ENCODE measurements at regions not wholly inside any gene's neighbourhood (a gene's known extent, or its start where the extent isn't known, plus 50 kb on each side); places are given as distances from the start of the nearest gene placed in this dataset.
A peak's percentile ranks its signal among the peaks of the same experiment; 100 is the strongest.

DNA sequence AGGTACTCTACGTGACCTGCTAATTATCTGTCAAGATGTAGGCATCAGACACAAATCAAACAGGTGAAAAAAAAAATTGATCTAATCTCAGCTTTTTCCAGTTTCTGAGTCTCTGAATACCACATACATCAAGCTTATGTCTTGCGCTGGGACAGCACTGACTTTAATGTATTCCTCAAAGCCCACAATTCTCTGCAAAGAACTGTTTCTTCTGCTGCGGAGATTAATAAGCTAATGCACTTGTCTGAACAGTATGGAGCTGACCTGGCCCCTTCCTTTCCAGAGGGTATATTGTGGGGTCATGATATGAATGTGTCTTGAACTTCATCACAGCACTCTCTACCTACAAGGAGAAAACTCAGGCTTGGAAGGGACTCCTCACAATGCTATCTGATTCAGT lies 87.8 kb downstream of the FOXB1 start:
- intact Hi-C loops (cut with DNase I), result no loop called here
- no peak for DNase-seq

DNA sequence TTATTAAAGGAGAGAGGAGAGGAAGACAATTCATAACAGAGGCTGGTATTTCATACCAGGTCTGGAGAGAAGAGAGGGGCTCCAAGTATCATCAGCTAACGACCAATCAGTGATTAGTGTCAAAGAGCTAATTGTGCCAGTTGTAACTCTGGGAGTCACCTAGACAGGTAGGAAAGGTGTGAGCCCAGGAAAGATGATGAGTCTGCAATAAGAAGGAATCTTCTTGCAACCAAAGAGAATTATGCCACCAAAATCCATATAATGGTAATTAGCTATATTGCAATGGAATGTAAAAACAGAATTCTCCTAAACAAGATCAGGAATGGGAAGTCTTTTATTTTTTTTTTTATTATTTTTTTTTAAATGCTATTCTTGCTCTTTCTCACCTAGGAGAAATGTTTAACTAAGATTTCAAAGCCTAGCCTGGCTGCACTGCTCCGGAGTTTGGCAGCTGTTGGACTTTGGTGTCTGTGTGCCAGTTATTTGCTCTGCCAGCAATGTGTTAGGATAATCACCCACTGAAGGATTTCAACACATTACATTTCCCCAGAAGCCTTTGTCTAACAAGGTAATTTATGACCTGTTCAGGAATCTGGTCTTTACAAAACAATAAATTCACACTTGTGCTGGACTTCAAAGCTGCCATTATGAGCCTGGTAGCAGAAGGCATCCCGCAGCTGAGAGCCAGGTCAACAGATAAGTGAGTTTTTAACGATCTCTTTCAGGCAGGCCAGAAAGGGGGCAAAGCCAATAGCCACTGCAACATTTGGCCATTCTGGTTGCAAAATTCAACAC lies 89.4 kb downstream of the FOXB1 start:
- DNase-seq, result peak in 6 of 42 donors; percentile 4 to 45 (median 8)
- intact Hi-C loops (cut with DNase I), result no loop called here

DNA sequence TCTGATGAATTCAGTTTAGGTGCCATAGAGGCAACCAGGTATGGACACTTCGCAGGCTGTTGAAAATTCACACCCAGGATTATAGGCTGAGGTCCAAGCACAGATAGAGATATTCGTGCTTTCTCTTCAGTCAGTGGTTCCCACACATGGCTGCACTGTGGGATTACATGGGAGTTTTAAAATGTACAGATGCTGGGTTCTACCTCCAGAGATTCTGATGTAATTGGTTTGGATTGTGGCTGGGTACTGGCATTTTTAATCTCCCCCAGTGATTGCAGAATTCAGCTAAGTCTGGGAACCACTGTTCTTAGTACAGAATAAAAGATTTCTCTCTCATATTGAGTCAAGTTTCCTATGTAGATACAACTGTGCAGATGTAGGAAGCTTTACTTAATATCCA lies 91.6 kb downstream of the FOXB1 start:
- DNase-seq, result no peak

DNA sequence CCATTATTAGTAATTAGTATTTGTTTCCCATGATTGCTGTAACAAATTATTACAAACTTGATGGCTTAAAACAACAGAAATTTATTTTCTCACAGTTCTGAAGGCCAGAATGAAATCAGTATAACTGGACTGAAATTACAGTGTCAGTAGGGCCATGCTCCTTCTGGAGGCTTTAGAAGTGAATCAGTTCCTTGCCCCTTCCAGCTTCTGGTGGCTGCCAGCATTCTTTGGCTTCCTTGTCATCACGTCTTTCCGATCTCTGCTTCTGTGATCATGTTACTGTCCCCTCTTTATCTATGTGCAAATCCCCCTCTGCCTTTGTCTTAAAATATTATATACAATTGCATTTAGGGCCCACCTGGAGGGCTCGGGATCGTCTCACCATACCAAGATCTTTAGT lies 92.0 kb downstream of the FOXB1 start:
- intact Hi-C loops (cut with DNase I), result no loop called here

More for the DNA sequence above, 91.6 kb downstream of the FOXB1 start:
- intact Hi-C loops (cut with DNase I), result no loop called here

DNA sequence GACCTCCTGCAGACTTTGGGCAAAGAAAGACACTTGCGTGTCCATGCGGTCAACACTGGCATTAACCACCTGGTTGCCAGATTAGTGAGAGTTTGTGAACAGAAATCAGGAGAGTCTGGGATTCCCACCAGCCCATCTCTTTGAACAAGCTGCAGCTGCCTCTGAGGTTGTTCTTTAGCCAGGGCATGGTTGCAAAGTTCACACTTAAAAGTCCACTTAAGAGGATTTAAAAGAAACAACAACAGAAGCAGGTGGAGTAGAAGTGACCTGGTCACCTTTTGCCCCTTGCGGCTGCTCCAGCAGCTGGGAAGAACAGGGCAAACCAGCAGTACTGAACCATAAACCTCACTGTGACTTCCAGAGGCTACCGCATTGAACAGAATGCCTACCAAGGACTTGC lies 97.3 kb downstream of the FOXB1 start:
- DNase-seq, result no peak
- intact Hi-C loops (cut with DNase I), result no loop called here

More for the DNA sequence above, 92.0 kb downstream of the FOXB1 start:
- DNase-seq, result no peak

DNA sequence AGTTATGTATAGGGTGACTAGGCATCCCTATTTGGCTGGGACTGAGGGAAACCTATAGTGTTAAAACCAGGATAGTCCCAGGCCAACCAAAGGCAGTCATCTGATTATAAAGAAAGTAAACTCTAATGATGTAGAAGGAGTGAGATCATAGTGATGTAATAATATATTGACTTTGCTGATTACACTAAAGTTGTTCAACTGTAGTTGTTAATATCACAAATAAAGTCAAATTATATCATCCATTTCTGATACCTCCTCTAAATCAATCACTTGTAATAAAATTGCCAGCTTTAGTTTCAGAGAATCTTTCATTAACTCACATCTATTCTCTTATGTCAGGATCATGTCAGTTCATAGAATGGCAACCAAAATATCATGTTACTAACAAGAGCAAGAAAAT lies 98.6 kb downstream of the FOXB1 start:
- DNase-seq, result no peak
- intact Hi-C loops (cut with DNase I), result no loop called here

DNA sequence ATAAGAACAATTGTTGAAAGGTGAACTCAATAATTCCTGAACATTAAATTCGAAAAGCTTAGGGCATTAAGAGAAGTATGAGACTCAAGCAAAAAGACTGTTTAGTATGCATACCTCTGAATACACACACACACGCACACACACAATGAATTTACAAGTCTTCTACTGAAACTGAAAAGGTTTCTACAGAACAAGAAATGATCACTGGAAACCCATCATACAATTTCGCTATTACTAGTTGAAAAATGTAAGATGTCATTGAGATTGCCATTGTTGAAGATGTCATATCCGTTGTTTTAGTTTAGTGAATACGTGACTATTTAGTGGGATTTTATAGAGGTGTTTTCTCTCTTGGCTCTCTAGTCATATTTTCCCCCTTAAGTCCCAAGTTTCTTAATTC lies 106.8 kb downstream of the FOXB1 start:
- intact Hi-C loops (cut with DNase I), result no loop called here

DNA sequence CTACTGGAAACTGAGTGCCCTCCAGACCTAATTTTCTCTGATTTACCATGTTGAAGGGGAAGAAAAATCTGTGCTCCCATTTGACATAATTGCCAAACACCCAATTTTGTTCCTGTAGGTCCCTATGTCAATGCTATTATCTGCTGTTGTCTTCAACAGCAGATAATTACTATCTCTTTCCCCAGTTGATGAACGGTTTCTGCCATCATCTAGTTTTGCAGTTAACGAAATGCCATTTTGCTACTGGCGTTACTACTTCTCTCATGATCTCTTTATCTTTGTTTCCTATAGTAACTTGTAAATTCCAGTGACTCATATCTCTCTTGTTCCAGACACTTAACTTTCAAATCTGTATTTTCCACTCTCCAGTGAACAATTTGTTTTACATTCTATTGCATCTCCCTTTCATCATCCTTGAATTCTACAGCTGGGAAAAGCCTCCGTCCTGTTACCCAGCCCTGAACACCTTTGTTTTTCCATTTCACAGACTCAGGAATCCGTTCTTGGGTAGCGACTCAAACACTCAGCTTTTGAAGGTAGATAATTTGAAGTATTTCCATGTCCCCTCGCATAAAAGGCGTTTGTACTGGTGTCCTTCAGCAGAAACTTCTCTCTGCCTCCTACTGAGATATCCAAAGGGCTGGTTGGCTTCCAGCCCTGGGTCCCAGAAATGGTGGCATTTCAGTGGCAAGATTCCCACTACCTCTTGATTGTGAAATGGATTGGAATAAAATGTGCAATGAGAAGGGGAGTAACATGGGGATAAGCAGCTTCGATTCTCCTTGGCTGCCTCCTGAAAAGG lies 111.7 kb downstream of the FOXB1 start:
- no peak for DNase-seq
- intact Hi-C loops (cut with DNase I), result no loop called here

More for the DNA sequence above, 106.8 kb downstream of the FOXB1 start:
- no peak for DNase-seq

DNA sequence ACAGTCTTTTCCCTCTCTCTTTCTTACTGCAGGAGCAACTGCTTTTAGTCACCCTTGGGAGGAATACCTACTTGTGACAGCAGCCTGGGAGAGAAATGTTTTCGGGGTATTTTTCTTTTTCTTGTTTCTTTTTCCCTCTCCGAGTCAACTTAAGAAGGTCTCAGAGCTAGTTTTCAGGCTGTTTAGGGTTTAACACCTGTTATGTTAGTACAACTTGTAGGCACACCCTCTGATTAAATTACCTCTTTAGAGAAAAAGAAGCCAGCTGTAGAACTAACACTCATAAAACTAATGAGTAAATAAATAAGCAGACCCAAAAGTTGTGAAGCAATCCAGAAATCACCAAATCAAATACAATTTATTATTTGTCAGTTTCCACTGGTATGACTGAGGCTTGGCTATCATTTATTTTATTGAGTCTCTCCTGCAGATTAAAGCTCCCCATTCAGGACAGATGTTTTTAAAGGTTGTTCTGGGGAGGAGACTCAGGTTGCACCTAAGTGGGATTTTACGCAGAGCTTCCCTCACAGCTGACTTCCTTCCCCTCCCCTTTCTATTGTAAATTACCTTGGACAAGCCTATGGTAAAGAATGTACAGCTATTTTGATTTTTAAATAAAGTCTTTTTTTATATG lies 112.5 kb downstream of the FOXB1 start:
- DNase-seq, result no peak

DNA sequence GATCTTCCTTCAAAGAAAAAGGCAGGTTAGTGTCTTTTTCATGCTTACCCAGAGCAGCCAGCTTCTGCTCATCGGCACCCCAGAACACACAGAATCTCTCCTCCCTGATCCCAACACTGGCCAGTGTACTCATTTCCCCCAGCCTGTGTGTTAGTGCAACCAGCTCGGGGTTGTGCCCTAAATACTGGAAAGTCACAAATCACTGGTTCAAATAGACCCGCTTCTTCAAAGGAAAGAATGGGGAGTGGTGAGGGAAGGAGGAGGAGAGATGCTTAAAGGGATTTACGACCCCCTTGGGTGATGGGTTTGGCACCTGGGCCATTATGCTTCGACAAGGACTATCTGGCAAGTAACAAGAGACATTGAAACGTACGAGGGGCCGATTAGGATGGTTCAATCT lies 114.0 kb downstream of the FOXB1 start:
- intact Hi-C loops (cut with DNase I), result no loop called here
- DNase-seq, result no peak

More for the DNA sequence above, 112.5 kb downstream of the FOXB1 start:
- intact Hi-C loops (cut with DNase I), result no loop called here

DNA sequence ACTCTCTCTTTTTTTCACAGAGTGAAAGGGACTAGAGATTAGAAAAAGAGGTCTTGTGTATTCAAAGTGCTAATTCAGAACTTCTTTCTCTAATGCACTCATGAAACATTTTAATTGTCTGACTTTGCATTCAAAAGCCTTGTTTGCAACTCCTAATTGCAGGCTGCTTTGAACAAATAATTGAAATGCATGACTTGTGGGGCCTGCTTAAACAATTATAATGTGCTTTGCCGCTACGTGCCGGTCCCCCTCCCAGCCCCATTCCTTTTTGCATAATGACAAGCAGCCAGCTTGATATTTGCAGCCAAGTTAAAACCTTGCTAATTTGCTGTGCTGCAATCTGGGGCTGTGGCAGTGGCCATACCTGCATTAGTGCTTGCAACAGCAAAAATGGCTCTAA lies 114.5 kb downstream of the FOXB1 start:
- DNase-seq, result no peak
- intact Hi-C loops (cut with DNase I), result no loop called here

DNA sequence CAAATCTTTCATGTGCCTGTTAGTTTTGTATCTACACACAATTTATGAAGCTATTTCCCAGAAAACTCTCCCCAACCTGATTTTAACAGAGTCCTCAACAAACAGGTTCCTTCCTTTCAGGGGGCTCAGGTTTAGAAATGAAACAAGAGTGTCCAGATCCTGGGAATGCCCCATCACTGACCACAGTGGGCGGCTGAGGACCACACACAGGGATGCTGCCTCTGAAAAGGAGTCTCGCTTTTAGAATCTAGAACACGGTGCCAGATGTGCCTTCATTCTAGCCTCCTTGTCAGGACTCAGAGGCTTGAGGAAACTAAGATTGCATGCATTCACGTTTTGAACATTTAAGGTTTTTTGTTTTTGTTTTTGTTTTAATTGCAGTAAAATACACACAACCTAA lies 115.0 kb downstream of the FOXB1 start:
- intact Hi-C loops (cut with DNase I), result no loop called here
- no peak for DNase-seq

DNA sequence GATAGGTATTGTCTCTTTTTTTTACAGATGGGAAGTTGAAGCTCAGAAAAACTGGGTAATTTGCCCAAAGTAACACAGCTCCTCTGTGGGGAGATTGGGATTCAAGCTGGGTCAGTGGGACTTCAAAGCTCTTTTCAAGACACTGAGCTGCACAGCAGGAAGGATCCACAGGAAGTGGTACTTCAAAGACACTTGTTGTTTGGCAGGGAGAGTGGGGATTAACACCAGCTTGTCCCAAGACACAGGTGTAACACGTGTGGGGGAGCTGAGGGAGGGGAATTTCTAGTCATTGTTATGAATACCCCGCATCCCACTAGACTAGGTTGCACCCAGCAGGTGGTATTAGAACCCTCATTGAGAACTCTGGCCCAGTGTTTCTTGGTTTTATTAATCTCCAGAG lies 116.0 kb downstream of the FOXB1 start:
- DNase-seq, result no peak
- intact Hi-C loops (cut with DNase I), result no loop called here

DNA sequence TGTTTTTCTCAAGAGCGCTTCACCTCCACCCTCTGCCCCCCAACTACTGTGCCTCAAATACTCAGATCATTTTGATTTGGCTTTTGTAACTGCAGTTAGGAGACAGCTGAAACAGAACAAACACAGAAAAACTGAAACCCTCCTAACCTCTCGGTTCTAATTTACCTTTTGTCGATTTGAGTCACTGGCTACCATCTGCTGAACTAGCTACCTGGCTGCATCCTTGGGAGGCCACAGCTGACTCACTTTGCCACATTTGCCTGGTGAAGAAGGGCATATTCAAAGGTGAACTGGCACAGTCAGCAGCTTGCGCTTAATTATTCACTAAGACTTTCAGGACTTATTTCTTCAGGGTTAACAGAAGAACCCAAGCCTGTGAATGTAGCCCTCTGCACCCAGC lies 117.7 kb downstream of the FOXB1 start:
- intact Hi-C loops (cut with DNase I), result no loop called here
- no peak for DNase-seq

DNA sequence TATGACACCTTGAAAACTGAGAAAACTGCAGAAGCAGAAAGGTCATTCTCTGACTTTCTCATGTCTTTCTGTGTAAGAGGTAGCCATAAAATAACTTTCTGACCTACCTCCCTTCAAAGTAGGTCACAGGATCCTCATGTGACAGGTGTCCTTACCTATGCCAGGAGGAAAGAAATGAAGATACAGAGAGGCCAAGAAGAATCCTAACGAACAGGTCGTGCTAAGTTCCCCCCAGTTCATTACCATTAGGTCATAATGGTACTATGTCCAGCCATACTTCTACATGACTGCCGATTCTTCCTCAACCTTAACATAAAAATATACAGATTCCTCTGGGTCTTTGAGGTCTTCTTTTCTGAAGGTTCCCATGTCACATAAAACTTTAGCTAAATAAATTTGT lies 118.6 kb downstream of the FOXB1 start:
- intact Hi-C loops (cut with DNase I), result no loop called here
- no peak for DNase-seq

DNA sequence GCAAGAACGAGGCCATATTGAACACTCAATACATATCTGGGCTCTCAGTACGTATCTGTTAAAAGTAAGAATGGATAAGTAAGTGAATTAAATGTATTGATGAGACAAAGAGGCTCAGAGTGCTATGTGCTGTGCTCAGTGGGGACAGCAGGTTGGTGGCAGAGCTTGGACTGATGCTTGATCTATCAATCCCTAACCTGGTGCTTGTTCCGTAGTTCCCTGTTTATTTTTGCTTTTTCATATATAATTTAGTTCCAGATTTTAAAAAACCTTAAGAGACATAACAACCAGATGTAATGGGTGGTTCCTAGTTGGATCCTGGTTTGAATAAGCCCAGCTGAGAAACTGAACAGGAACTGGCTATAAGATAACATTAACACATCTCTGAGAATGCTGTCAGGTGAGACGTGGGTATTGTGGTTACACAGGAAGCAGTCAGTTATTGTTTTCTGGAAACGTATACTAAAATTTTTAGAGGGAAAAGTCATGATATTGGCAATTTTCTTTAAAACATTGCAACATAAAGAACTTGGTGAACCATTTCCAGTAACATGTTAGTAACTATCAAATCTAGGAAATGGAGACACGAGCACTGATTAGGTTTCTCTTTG lies 120.5 kb downstream of the FOXB1 start:
- no peak for DNase-seq
- intact Hi-C loops (cut with DNase I), result no loop called here

DNA sequence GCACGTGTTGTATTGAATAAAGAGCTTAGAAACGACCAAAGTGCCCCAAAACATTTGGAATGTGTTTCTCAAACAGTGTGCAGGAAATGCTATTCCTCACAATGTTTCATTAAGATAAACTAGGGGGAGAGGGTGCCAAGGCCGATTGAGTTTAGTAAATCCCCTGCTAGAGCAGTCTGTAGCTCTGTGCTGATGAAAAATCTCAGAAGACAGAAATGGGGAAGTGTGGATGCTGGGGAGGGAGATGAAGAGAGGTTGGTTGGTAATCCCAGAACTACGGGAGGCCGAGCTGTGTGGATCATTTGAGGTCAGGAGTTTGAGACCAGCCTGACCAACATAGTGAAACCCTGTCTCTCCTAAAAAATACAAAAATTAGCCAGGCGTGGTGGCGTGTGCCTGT lies 121.2 kb downstream of the FOXB1 start:
- DNase-seq, result no peak
- intact Hi-C loops (cut with DNase I), result no loop called here

DNA sequence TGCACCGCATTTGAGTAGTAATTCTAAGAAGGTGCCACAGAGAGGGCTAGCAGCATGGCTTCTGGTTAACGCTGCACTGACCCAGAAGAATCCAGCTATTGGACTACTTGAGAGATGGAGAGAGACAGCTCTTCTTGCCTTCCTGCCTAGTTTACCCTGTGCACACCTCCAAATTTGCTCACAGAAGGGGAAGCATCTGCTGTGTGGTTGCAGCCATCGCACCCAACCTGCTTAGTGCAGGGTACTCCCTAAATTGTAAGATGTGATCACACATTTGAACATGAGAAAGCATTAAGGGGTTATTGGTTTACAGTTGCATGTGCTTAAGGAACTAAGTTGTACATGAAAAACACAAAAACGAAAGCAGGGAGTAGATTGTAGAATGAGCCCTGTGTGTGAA lies 122.1 kb downstream of the FOXB1 start:
- intact Hi-C loops (cut with DNase I), result no loop called here
- no peak for DNase-seq

DNA sequence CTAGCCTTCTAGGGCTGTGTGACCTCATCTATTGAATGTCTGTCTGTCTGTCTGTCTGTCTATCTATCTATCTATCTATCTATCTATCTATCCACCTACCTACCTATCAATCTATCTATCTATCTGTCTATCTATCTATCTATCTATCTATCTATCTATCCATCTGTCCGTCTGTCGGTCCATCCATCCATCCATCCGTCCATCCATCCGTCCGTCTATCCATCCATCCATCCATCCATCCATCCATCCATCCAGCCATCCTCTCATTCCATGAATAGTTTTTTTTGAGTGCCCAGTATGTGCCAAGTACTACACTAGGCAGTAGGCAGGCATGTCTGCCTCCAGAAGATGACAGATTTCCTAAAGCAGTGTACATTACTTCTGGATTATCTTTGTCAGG lies 122.5 kb downstream of the FOXB1 start:
- intact Hi-C loops (cut with DNase I), result no loop called here

DNA sequence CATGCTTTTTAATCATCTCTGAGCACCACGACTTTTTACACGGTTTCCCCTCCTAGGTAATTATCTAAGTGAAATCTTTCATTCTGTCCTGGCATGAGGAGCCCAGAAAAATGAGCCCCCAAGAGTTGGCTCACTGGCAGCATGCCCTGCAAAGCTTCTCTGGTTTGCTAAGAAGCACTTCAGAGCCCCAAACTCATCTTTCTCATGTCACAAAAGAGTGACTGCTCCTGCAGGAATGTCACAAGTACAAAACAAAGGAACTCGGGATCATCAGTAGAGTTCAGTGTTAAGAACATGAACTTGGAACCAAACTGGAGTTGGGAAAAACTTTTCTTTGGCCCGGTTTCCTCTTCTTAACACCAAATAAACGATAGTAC lies 123.9 kb downstream of the FOXB1 start:
- peak in 5 of 42 donors; percentile 11 to 36 (median 19) for DNase-seq
- intact Hi-C loops (cut with DNase I), result no loop called here

More for the DNA sequence above, 122.5 kb downstream of the FOXB1 start:
- DNase-seq, result no peak

Data from head of caudate nucleus (tissue), 42 donors.